ENCODE measurements at regions not wholly inside any gene's neighbourhood (a gene's known extent, or its start where the extent isn't known, plus 50 kb on each side); places are given as distances from the start of the nearest gene placed in this dataset.

DNA sequence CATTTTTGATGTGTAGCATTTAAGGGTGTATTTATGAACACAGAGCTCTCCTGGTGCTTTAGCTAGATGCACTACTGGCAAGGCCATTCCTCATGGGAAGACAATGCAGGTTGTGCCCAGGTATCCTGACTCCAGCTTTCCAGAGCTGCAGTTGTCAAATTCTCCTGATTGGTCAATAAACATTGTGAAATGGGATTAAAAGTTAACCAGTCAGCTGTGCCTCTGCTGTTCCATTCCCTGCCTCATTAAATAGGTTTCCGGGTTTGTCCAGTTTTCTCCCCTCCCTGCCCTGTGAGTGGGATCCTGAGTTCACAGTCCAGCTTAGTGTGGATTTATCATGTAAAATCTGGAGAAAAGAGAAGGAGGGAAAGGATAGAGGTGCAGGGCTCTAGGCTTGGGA, 207.3 kb downstream of the SQOR start:
- Mint-ChIP-seq H3K36me3 (ENCODE audit: low read depth, unreplicated experiment) (no peaks in the 10 kb centered on the region), H3K4me1 (ENCODE audit: unreplicated experiment) (no peaks in the 10 kb centered on the region), H3K27me3 (ENCODE audit: unreplicated experiment) (peaks cover 1% of the 10 kb centered on the region), H3K9me3 (ENCODE audit: unreplicated experiment) (peaks cover 4% of the 10 kb centered on the region), H3K4me3 (ENCODE audit: unreplicated experiment) (no peak overlapping the region), H3K27ac (ENCODE audit: unreplicated experiment) (no peak overlapping the region)
- no peak for DNase-seq (ENCODE audit: low spot score)
- TF ChIP-seq CTCF (IDR thresholded peaks at IDR 0.05; ENCODE audit: unreplicated experiment), result no peak

- no peak overlapping the region for H3K4me3 Mint-ChIP-seq (ENCODE audit: unreplicated experiment)
- peaks cover 22% of the 10 kb centered on the region for H3K9me3 Mint-ChIP-seq (ENCODE audit: unreplicated experiment)
- H3K27me3 Mint-ChIP-seq (ENCODE audit: unreplicated experiment), result peaks cover 4% of the 10 kb centered on the region
- H3K27ac Mint-ChIP-seq (ENCODE audit: unreplicated experiment), result no peak overlapping the region
- H3K4me1 Mint-ChIP-seq (ENCODE audit: unreplicated experiment), result no peaks in the 10 kb centered on the region
- no peak for DNase-seq (ENCODE audit: low spot score)
- peaks cover 7% of the 10 kb centered on the region for H3K36me3 Mint-ChIP-seq (ENCODE audit: low read depth, unreplicated experiment)
- no peak for TF ChIP-seq CTCF (IDR thresholded peaks at IDR 0.05; ENCODE audit: unreplicated experiment)
Measured at GRCh38 chr15:45847645-45848044, 212.8 kb downstream of the SQOR start.

DNA sequence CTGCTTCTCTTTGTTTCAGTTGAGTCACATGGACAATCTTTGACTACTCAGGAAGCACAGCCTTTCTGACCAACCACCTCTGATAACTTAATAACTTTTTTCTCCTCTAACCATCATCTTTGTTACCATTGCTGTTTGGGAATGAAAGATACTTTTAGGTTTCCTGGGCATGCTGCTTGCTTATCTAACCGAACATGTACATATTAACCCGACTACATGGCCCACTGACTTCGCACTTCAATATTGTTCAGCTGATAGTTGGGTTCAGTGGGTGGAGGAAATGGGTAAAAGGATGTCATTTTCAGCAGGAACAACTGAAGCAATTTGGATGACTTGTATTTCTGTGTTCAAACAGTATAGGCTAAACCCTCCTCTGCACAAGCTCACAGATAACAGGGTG, 214.3 kb downstream of the SQOR start:
- Mint-ChIP-seq H3K9me3 (ENCODE audit: unreplicated experiment) (peaks cover 24% of the 10 kb centered on the region), H3K27ac (ENCODE audit: unreplicated experiment) (no peak overlapping the region), H3K27me3 (ENCODE audit: unreplicated experiment) (peaks cover 4% of the 10 kb centered on the region), H3K4me3 (ENCODE audit: unreplicated experiment) (no peak overlapping the region), H3K4me1 (ENCODE audit: unreplicated experiment) (no peaks in the 10 kb centered on the region), H3K36me3 (ENCODE audit: low read depth, unreplicated experiment) (peaks cover 7% of the 10 kb centered on the region)
- TF ChIP-seq CTCF (IDR thresholded peaks at IDR 0.05; ENCODE audit: unreplicated experiment), result no peak
- DNase-seq (ENCODE audit: low spot score), result no peak

DNA sequence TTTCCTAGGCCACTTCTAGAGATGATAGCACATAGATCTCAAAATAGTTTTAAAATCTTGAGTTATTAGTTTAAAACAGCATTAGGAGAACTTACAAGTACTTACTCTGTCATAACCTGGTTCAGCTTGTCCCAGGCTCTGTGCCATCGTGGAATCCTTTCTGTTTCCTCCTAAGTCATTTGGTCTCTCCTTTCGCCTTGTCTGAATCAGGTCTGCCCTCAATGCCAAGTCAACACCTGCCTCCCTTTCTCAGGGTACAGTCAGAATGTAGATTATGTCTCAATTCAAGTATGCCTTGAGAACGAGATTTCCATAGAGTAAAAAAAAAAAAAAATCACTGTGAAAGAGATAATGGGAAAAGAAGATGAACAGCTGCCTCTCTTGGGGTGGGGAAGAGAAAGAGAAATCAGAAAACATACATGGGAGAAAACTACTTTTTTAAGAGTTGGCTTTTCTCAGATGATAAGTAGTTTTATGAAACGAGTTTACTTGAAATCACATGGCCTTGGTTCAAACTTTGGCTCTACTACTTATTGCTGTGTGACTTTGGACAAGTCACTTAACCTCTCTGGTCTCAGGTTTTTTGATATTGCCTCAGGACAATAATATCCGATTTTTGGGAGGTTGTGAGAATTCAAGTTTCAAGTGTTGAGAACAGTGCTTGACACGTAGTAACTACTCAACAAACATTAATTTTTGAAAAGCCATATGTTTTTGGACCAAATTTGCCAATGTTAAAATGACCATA, 219.8 kb downstream of the SQOR start:
- H3K4me1 Mint-ChIP-seq (ENCODE audit: unreplicated experiment), result no peaks in the 10 kb centered on the region
- TF ChIP-seq CTCF (IDR thresholded peaks at IDR 0.05; ENCODE audit: unreplicated experiment), result no peak
- no peaks in the 10 kb centered on the region for H3K36me3 Mint-ChIP-seq (ENCODE audit: low read depth, unreplicated experiment)
- H3K27ac Mint-ChIP-seq (ENCODE audit: unreplicated experiment), result no peak overlapping the region
- peaks cover 25% of the 10 kb centered on the region for H3K9me3 Mint-ChIP-seq (ENCODE audit: unreplicated experiment)
- no peaks in the 10 kb centered on the region for H3K27me3 Mint-ChIP-seq (ENCODE audit: unreplicated experiment)
- no peak overlapping the region for H3K4me3 Mint-ChIP-seq (ENCODE audit: unreplicated experiment)
- DNase-seq (ENCODE audit: low spot score), result no peak

DNA sequence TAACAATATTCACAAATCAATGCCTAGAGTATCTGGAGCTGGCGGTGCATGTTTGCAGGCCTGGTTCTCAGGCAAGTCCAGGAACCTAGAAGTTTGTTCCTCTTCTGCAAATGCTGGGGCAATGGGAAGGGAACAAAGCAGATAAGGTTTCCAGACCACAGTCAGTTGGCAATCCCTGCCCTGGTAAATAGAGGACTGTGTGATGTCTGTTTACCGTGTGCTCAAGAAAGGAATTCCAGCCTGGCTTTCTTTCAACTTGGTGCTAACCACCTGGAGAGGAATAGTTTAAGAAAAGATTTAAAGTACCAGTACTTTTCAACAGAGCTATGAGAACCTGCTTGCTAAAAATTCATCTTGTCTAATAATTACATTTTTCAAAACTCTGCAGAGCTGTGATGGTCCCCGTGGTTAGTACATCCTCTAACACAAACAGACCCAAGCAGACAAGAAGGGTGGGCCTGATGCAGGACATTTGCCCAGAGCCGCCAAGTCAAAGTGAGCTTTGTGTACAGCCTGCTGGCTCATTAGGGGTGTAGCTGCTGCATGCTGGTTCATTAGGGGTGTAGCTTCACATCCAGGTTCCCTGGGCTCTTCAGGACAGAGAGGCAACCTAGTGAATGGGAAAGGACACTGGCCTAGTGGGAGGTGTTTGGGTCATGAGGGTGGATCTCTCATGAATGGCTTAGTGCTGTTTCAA, 220.5 kb downstream of the SQOR start:
- no peak for TF ChIP-seq CTCF (IDR thresholded peaks at IDR 0.05; ENCODE audit: unreplicated experiment)
- Mint-ChIP-seq H3K4me1 (ENCODE audit: unreplicated experiment) (no peaks in the 10 kb centered on the region), H3K4me3 (ENCODE audit: unreplicated experiment) (no peak overlapping the region), H3K9me3 (ENCODE audit: unreplicated experiment) (peaks cover 23% of the 10 kb centered on the region), H3K36me3 (ENCODE audit: low read depth, unreplicated experiment) (no peaks in the 10 kb centered on the region), H3K27ac (ENCODE audit: unreplicated experiment) (no peak overlapping the region), H3K27me3 (ENCODE audit: unreplicated experiment) (no peaks in the 10 kb centered on the region)
- no peak for DNase-seq (ENCODE audit: low spot score)

Measured in endothelial cell (in vitro differentiated cells).